H1 (cell line): ENCODE measurements at regions not wholly inside any gene's neighbourhood (a gene's known extent, or its start where the extent isn't known, plus 50 kb on each side); places are given as distances from the start of the nearest gene placed in this dataset.

Source experiments
- CTCF ChIA-PET: fragments of 300-600 bp; sonication (Branson Sonifier 250); formaldehyde crosslinking; loops from one replicate; lab custom pipeline; 2021; ENCODE audit not compliant: partially characterized antibody; lab: Charles Lee
- POLR2A ChIA-PET: fragments of 300-600 bp; sonication (Branson Sonifier 250); formaldehyde crosslinking; loops from one replicate; lab custom pipeline; 2021; ENCODE audit warnings: inconsistent platforms; ENCODE audit not compliant: partially characterized antibody; lab: Charles Lee
- DNase-seq, 2 experiments: peaks; one replicate each; pipeline versions ENCODE4 v3.0.0 to v3.0.0-alpha.2; 2010 to 2022; ENCODE audit warnings: low spot score in 2 of 2, low read depth in 1 of 2, mixed read lengths in 1 of 2
- FAIRE-seq: peaks from 2 replicates; lab custom pipeline; 2011; peaks lifted over from hg19 to GRCh38; lab: Jason Lieb, UNC
- H2AFZ ChIP-seq: 2 replicates; pipeline ENCODE4 v1.8.1; 2012; ENCODE audit warnings: low read length, inconsistent platforms
- H2AK5ac ChIP-seq: 2 replicates; pipeline ENCODE4 v1.6.1; 2013; ENCODE audit warnings: low read depth, low read length
- H2BK120ac ChIP-seq: replicated peaks from 2 replicates; pipeline ENCODE3; 2013; ENCODE audit warnings: low read depth, low read length, inconsistent platforms
- H2BK12ac ChIP-seq: 2 replicates; pipeline ENCODE4 v1.6.1; 2013; ENCODE audit warnings: low read depth, low read length
- H2BK15ac ChIP-seq: 2 replicates; pipeline ENCODE4 v1.6.1; 2013; ENCODE audit warnings: low read length
- H2BK20ac ChIP-seq: 2 replicates; pipeline ENCODE4 v1.6.1; 2013; ENCODE audit warnings: low read length
- H2BK5ac ChIP-seq: 2 replicates; pipeline ENCODE4 v1.6.1; 2013; ENCODE audit warnings: low read depth, low read length
- H3K14ac ChIP-seq: 2 replicates; pipeline ENCODE4 v1.6.1; 2013; ENCODE audit warnings: inconsistent platforms; ENCODE audit not compliant: insufficient read length
- H3K18ac ChIP-seq: 2 replicates; pipeline ENCODE4 v1.6.1; 2013; ENCODE audit warnings: low read length; ENCODE audit errors: extremely low read depth
- H3K23ac ChIP-seq: 2 replicates; pipeline ENCODE4 v1.6.1; 2013; ENCODE audit warnings: inconsistent platforms; ENCODE audit not compliant: insufficient read length
- H3K23me2 ChIP-seq: 2 replicates; pipeline ENCODE4 v1.6.1; 2013; ENCODE audit warnings: low read depth, low read length
- H3K27ac ChIP-seq: 2 replicates; pipeline ENCODE4 v1.6.1; 2011; ENCODE audit warnings: low read depth, low read length, inconsistent platforms
- H3K27me3 ChIP-seq, 4 experiments: replicated peaks in 1 of 4; 1 replicate in 1 of 4; 2 replicates in 3 of 4; pipeline versions ENCODE4 v1.6.1 to v1.8.1; 2011 to 2013; ENCODE audit warnings: low read length in 3 of 4, mild to moderate bottlenecking in 3 of 4, inconsistent platforms in 2 of 4, mixed read lengths in 2 of 4, moderate library complexity in 1 of 4; ENCODE audit not compliant: control insufficient read depth in 3 of 4, insufficient read depth in 3 of 4; ENCODE audit errors: extremely low read depth in 1 of 4
- H3K36me3 ChIP-seq, 4 experiments: 2 replicates each; pipeline versions ENCODE4 v1.6.1 to v1.8.1; 2011 to 2013; ENCODE audit warnings: mild to moderate bottlenecking in 4 of 4, low read length in 3 of 4, moderate library complexity in 2 of 4, control low read depth in 1 of 4, inconsistent platforms in 1 of 4; ENCODE audit not compliant: insufficient read depth in 4 of 4, control insufficient read depth in 2 of 4
- H3K4ac ChIP-seq: replicated peaks from 2 replicates; pipeline ENCODE3; 2013; ENCODE audit warnings: low read length, low read depth, mixed read lengths, inconsistent platforms; ENCODE audit not compliant: insufficient read length
- H3K4me1 ChIP-seq, 4 experiments: replicated peaks in 1 of 4; 1 replicate in 1 of 4; 2 replicates in 3 of 4; pipeline versions ENCODE4 v1.6.1 to v1.8.1; 2011 to 2013; ENCODE audit warnings: low read length in 3 of 4, inconsistent platforms in 2 of 4, mixed read lengths in 1 of 4; ENCODE audit not compliant: insufficient read depth in 4 of 4, control insufficient read depth in 3 of 4
- H3K4me2 ChIP-seq, 2 experiments: 2 replicates each; pipeline versions ENCODE4 v1.6.1 to v1.8.1; 2011 to 2013; ENCODE audit warnings: low read depth in 2 of 2, low read length in 2 of 2, control low read depth in 1 of 2, inconsistent platforms in 1 of 2, mild to moderate bottlenecking in 1 of 2; ENCODE audit not compliant: insufficient read depth in 1 of 2
- H3K4me3 ChIP-seq, 4 experiments: fragments of 200-600, 300-600 bp in 1 of 4; sonication (generic), shearing (Covaris generic), sonication (Bioruptor Twin) in 1 of 4; 2 replicates each; pipeline versions ENCODE4 v1.5.1 to v1.8.1; 2011 to 2016; ENCODE audit warnings: low read length in 4 of 4, low read depth in 3 of 4, control low read depth in 2 of 4, inconsistent platforms in 2 of 4, mild to moderate bottlenecking in 2 of 4, mixed read lengths in 1 of 4, moderate library complexity in 1 of 4; ENCODE audit not compliant: insufficient read depth in 2 of 4; ENCODE audit errors: extremely low read depth in 1 of 4
- H3K56ac ChIP-seq: replicated peaks from 2 replicates; pipeline ENCODE3; 2013; ENCODE audit warnings: low read depth, mild to moderate bottlenecking, mixed read lengths, low read length, inconsistent platforms; ENCODE audit not compliant: insufficient read length
- H3K79me1 ChIP-seq: 2 replicates; pipeline ENCODE4 v1.6.1; 2013; ENCODE audit warnings: low read depth, low read length, control low read depth
- H3K79me2 ChIP-seq, 2 experiments: 2 replicates each; pipeline versions ENCODE4 v1.6.1 to v1.8.1; 2012 to 2013; ENCODE audit warnings: low read length in 2 of 2, mild to moderate bottlenecking in 2 of 2, inconsistent platforms in 1 of 2; ENCODE audit not compliant: insufficient read depth in 2 of 2, control insufficient read depth in 1 of 2
- H3K9ac ChIP-seq, 4 experiments: replicated peaks in 1 of 4; 1 replicate in 1 of 4; 2 replicates in 3 of 4; pipeline versions ENCODE4 v1.6.1 to v1.8.1; 2011 to 2013; ENCODE audit warnings: low read depth in 3 of 4, low read length in 3 of 4, control low read depth in 2 of 4, mild to moderate bottlenecking in 2 of 4, moderate library complexity in 2 of 4, inconsistent platforms in 1 of 4; ENCODE audit errors: extremely low read depth in 1 of 4
- H3K9me3 ChIP-seq, 2 experiments: 2 replicates each; pipeline versions ENCODE4 v1.6.1 to v1.8.1; 2012 to 2013; ENCODE audit warnings: mild to moderate bottlenecking in 2 of 2, moderate library complexity in 2 of 2, control low read depth in 1 of 2, inconsistent platforms in 1 of 2, low read depth in 1 of 2, low read length in 1 of 2, mixed read lengths in 1 of 2; ENCODE audit not compliant: insufficient read depth in 2 of 2
- H4K20me1 ChIP-seq, 2 experiments: replicated peaks in 1 of 2; 2 replicates each; pipeline versions ENCODE3 to v1.8.1; 2011 to 2013; ENCODE audit warnings: inconsistent platforms in 2 of 2, low read length in 2 of 2, mild to moderate bottlenecking in 1 of 2; ENCODE audit not compliant: insufficient read depth in 2 of 2, control insufficient read depth in 1 of 2
- H4K5ac ChIP-seq: 2 replicates; pipeline ENCODE4 v1.6.1; 2013; ENCODE audit warnings: low read length, low read depth, mixed read lengths, inconsistent platforms; ENCODE audit not compliant: insufficient read length
- H4K8ac ChIP-seq: 2 replicates; pipeline ENCODE4 v1.8.0; 2013; ENCODE audit warnings: mild to moderate bottlenecking, moderate library complexity, low read length, inconsistent platforms; ENCODE audit not compliant: insufficient read depth; ENCODE audit errors: extremely low read depth
- H4K91ac ChIP-seq: replicated peaks from 2 replicates; pipeline ENCODE3; 2013; ENCODE audit warnings: low read length, mixed read lengths, inconsistent platforms; ENCODE audit not compliant: insufficient read length
- BCL11A ChIP-seq, 2 experiments: IDR thresholded peaks; one replicate each; pipeline ENCODE4 v1.6.1; 2011; ENCODE audit warnings: low read depth in 2 of 2, low read length in 2 of 2, mild to moderate bottlenecking in 2 of 2
- CHD2 ChIP-seq: IDR thresholded peaks from 2 replicates; pipeline ENCODE4 v1.6.1; 2012; ENCODE audit warnings: low read length, improper control_type of control experiment
- EGR1 ChIP-seq: IDR thresholded peaks from 2 replicates; pipeline ENCODE4 v1.6.1; 2011; ENCODE audit warnings: low read depth, low read length, borderline replicate concordance
- GTF2F1 ChIP-seq: IDR thresholded peaks from 2 replicates; pipeline ENCODE4 v1.6.1; 2012; ENCODE audit warnings: low read depth, low read length, improper control_type of control experiment, borderline replicate concordance
- JUN ChIP-seq: IDR thresholded peaks from 2 replicates; pipeline ENCODE4 v1.6.1; 2011; ENCODE audit warnings: low read depth, mild to moderate bottlenecking, improper control_type of control experiment, low read length
- KDM4A ChIP-seq: IDR thresholded peaks from one replicate; pipeline ENCODE4 v1.7.1; 2012; ENCODE audit warnings: low read depth, mild to moderate bottlenecking, moderate library complexity, low read length, inconsistent platforms; ENCODE audit not compliant: severe bottlenecking
- KDM5A ChIP-seq: fragments of 200-600 bp; IDR thresholded peaks from 2 replicates; pipeline ENCODE4 v1.7.1; 2012; ENCODE audit warnings: mild to moderate bottlenecking, low read length, inconsistent platforms, mixed read lengths
- NANOG ChIP-seq: IDR thresholded peaks from 2 replicates; pipeline ENCODE4 v1.6.1; 2011; ENCODE audit warnings: low read length, low read depth, mild to moderate bottlenecking, inconsistent platforms; ENCODE audit not compliant: insufficient read depth, poor library complexity, severe bottlenecking
- POU5F1 ChIP-seq: IDR thresholded peaks from 2 replicates; pipeline ENCODE4 v1.6.1; 2011; ENCODE audit warnings: low read depth, mild to moderate bottlenecking, low read length, moderate library complexity
- RAD21 ChIP-seq, 2 experiments: IDR thresholded peaks in 1 of 2; conservative IDR thresholded peaks in 1 of 2; 2 replicates each; pipeline ENCODE4 v1.6.1; 2011; ENCODE audit warnings: low read depth in 2 of 2, low read length in 2 of 2, improper control_type of control experiment in 1 of 2, inconsistent platforms in 1 of 2, mild to moderate bottlenecking in 1 of 2, moderate library complexity in 1 of 2
- SP1 ChIP-seq: IDR thresholded peaks from 2 replicates; pipeline ENCODE4 v1.6.1; 2011; ENCODE audit warnings: low read depth, low read length
- SRF ChIP-seq: IDR thresholded peaks from 2 replicates; pipeline ENCODE4 v1.6.1; 2011; ENCODE audit warnings: mild to moderate bottlenecking, low read depth, low read length, moderate library complexity
- TAF7 ChIP-seq: optimal IDR thresholded peaks from 2 replicates; pipeline ENCODE3; 2011; ENCODE audit warnings: low read depth, mild to moderate bottlenecking, inconsistent platforms, low read length, moderate library complexity, borderline replicate concordance
- WGBS, 2 experiments: shearing (Covaris generic) in 1 of 2; methylation state at CpG; one replicate each; pipeline versions ENCODE4 v1.1.6 to v1.1.7; 2013 to 2015; ENCODE audit warnings: low lambda C conversion rate in 2 of 2, mixed read lengths in 2 of 2, inconsistent platforms in 1 of 2, low coverage in 1 of 2, missing lambda C conversion rate in 1 of 2; ENCODE audit not compliant: insufficient replicate concordance in 2 of 2, insufficient coverage in 1 of 2, insufficient read length in 1 of 2; ENCODE audit errors: extremely low coverage in 1 of 2, missing lambda C conversion rate in 1 of 2; 5-methylcytosine and 5-hydroxymethylcytosine counted together

- CTCF ChIA-PET: interaction anchor here (1.3 kb wide), 1 partner anchor 317 kb away, joined by 4 read pairs; no protein-coding TSS in a partner anchor
- Histone ChIP-seq H4K91ac (no peak overlapping the region), H3K23ac (no peak overlapping the region), H3K4me1 (no peaks in the 10 kb centered on the region), H2BK12ac (no peak overlapping the region), H3K18ac (no peak overlapping the region), H3K79me2 (no peaks in the 10 kb centered on the region), H3K36me3 (no peaks in the 10 kb centered on the region), H2BK15ac (no peak overlapping the region), H2BK20ac (no peak overlapping the region), H2BK120ac (no peak overlapping the region), H4K5ac (no peak overlapping the region), H3K9me3 (no peaks in the 10 kb centered on the region), H3K14ac (no peak overlapping the region), H3K79me1 (no peaks in the 10 kb centered on the region), H4K20me1 (no peaks in the 10 kb centered on the region), H3K4me3 (no peak overlapping the region), H3K9ac (no peak overlapping the region), H3K4me2 (no peak overlapping the region), H2AFZ (no peak overlapping the region), H3K27ac (no peak overlapping the region), H3K56ac (no peak overlapping the region), H3K4ac (no peak overlapping the region), H4K8ac (no peak overlapping the region), H2AK5ac (no peak overlapping the region), H3K23me2 (no peaks in the 10 kb centered on the region), H3K27me3 (no peaks in the 10 kb centered on the region), H2BK5ac (no peak overlapping the region)
- WGBS, 2 experiments: 98% methylated on average over 4 of the region's 4 CpGs; no CpG with 5 or more reads in 1 of the 2 experiments
- POLR2A ChIA-PET: interaction anchor here (0.6 kb wide), 1 partner anchor 1430 kb away, joined by 4 read pairs; no protein-coding TSS in a partner anchor
- DNase-seq (no peak), FAIRE-seq (no peak)
- TF ChIP-seq CHD2: no peak
- no peak for TF ChIP-seq BCL11A (IDR thresholded peaks at IDR 0.05; ENCODE audit: low read depth in 2 of 2, low read length in 2 of 2)
- TF ChIP-seq POU5F1: no peak
- no peak for TF ChIP-seq KDM4A
- no peak for TF ChIP-seq SRF
- no peak for TF ChIP-seq JUN
- TF ChIP-seq NANOG: no peak
- TF ChIP-seq SP1: no peak
- no peak for TF ChIP-seq TAF7
- TF ChIP-seq EGR1: no peak
- TF ChIP-seq KDM5A: no peak
- no peak for TF ChIP-seq RAD21 (IDR thresholded peaks at IDR 0.05 in 1 of 2, conservative IDR thresholded peaks at IDR 0.05 in 1 of 2; ENCODE audit: low read depth in 2 of 2, low read length in 2 of 2)
- no peak for TF ChIP-seq GTF2F1
Observed at GRCh38 chr9:82149501-82149946, 161.0 kb downstream of the SPATA31D1 start.
